Bronchial epithelial cell (primary cell): ENCODE measurements at regions not wholly inside any gene's neighbourhood (a gene's known extent, or its start where the extent isn't known, plus 50 kb on each side); places are given as distances from the start of the nearest gene placed in this dataset.

Experiments used
- DNase-seq: peaks from one replicate; pipeline ENCODE4 v3.0.0-alpha.2; 2010; ENCODE audit warnings: low read depth
- FAIRE-seq: peaks from 2 replicates; lab custom pipeline; 2011; peaks lifted over from hg19 to GRCh38; lab: Jason Lieb, UNC
- H3K27me3 ChIP-seq: 2 replicates; pipeline ENCODE4 v1.5.1; 2011; ENCODE audit warnings: low read length; ENCODE audit not compliant: control insufficient read depth, insufficient read depth
- H3K36me3 ChIP-seq: 2 replicates; pipeline ENCODE4 v1.5.1; 2011; ENCODE audit warnings: low read length; ENCODE audit not compliant: control insufficient read depth, insufficient read depth
- H3K4me3 ChIP-seq: 2 replicates; pipeline ENCODE4 v1.5.1; 2011; ENCODE audit warnings: mild to moderate bottlenecking, low read depth, low read length, control low read depth
- TF ChIP-seq, protein P1 (sequence below): IDR thresholded peaks from 2 replicates; pipeline ENCODE4 v1.5.1; 2011; ENCODE audit warnings: mild to moderate bottlenecking, moderate library complexity, low read length, control low read depth, inconsistent platforms; ENCODE audit not compliant: insufficient read depth, severe bottlenecking

DNA sequence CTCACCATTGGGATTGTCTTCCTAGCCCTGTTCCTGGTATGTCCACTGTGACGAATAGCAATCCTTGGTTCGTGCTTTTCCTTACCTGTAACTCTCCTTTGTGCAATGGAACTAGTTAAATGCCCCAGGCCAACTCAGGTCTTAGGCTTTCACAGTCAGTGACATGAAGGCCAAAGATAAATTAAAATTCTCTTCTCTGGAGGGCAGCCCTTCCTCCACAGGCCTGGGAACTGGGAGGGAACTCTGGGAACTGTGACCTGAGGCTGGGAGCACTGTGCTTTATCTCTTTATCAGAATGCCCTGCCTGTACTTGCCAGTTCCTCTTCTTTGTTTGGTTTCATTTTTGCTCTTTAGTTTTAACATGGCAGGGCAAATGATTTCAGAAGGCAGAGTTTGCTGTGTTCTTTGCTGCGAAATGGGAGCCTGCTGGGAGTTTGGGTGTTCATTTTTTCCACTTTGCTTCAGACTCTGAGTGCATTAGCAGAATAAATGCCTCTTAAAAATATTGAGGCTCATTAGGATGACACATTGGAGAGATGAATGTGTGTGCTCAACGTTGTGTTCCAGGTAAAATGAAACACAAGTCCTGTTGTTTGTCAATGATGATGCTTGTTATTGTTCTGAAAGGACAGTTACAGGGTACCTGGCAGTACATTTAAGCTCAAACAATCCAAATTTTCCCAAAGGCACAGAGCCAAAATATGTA is 118.1 kb downstream of the NUDT12 start:
- Histone ChIP-seq H3K4me3 (no peak overlapping the region), H3K27me3 (no peaks in the 10 kb centered on the region), H3K36me3 (no peaks in the 10 kb centered on the region)
- TF ChIP-seq, protein P1, sequence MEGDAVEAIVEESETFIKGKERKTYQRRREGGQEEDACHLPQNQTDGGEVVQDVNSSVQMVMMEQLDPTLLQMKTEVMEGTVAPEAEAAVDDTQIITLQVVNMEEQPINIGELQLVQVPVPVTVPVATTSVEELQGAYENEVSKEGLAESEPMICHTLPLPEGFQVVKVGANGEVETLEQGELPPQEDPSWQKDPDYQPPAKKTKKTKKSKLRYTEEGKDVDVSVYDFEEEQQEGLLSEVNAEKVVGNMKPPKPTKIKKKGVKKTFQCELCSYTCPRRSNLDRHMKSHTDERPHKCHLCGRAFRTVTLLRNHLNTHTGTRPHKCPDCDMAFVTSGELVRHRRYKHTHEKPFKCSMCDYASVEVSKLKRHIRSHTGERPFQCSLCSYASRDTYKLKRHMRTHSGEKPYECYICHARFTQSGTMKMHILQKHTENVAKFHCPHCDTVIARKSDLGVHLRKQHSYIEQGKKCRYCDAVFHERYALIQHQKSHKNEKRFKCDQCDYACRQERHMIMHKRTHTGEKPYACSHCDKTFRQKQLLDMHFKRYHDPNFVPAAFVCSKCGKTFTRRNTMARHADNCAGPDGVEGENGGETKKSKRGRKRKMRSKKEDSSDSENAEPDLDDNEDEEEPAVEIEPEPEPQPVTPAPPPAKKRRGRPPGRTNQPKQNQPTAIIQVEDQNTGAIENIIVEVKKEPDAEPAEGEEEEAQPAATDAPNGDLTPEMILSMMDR: no peak
- no peak for FAIRE-seq
- DNase-seq: no peak

- FAIRE-seq: no peak
- Histone ChIP-seq H3K4me3 (no peak overlapping the region), H3K36me3 (no peaks in the 10 kb centered on the region), H3K27me3 (no peaks in the 10 kb centered on the region)
- TF ChIP-seq, protein P1: no peak
- no peak for DNase-seq
Observed at GRCh38 chr5:103442750-103443149, 119.8 kb downstream of the NUDT12 start.

DNA sequence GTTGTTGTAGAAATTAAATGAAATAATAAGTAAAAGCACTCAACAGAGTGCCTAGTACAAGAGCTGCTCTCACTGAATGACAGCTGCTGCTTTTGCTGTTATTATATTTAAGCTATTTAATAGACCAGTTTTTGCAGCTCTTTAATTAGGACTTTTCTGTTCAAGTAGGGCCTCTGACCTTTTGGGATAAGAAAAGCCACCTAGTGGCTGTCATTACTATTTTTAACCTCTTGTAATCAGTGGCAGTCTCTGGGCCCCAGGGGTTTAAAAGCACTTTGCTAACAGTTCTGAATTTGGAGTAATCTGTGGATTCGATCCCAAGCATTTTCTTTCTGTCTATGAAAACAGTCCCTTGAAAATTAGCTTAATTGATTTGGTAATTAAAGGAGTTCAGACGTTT is 121.1 kb downstream of the NUDT12 start:
- TF ChIP-seq, protein P1: peak; percentile 26
- Histone ChIP-seq H3K36me3 (no peaks in the 10 kb centered on the region), H3K27me3 (no peaks in the 10 kb centered on the region), H3K4me3 (no peak overlapping the region)
- DNase-seq: peak; percentile 7
- no peak for FAIRE-seq

GRCh38 chr5:103439007-103439406 is 123.6 kb downstream of the NUDT12 start:
- DNase-seq (no peak), FAIRE-seq (no peak)
- Histone ChIP-seq H3K4me3 (no peak overlapping the region), H3K27me3 (no peaks in the 10 kb centered on the region), H3K36me3 (no peaks in the 10 kb centered on the region)
- TF ChIP-seq, protein P1: no peak

- DNase-seq (no peak), FAIRE-seq (no peak)
- Histone ChIP-seq H3K27me3 (no peaks in the 10 kb centered on the region), H3K36me3 (no peaks in the 10 kb centered on the region), H3K4me3 (no peak overlapping the region)
- TF ChIP-seq, protein P1: no peak
Observed at GRCh38 chr5:103436656-103437055, 125.9 kb downstream of the NUDT12 start.

GRCh38 chr5:103436112-103436511 is 126.5 kb downstream of the NUDT12 start:
- no peaks in the 10 kb centered on the region for H3K27me3 ChIP-seq
- FAIRE-seq (no peak), DNase-seq (no peak)
- no peak overlapping the region for H3K4me3 ChIP-seq
- H3K36me3 ChIP-seq: no peaks in the 10 kb centered on the region
- TF ChIP-seq, protein P1: no peak
